Activated CD8-positive, alpha-beta memory T cell treated with anti-CD3 and anti-CD28 coated beads, Interleukin-2, amount 50 U/mL, for 48 hours (primary cell): ENCODE measurements at regions not wholly inside any gene's neighbourhood (a gene's known extent, or its start where the extent isn't known, plus 50 kb on each side); places are given as distances from the start of the nearest gene placed in this dataset.

Experiments used
- DNase-seq: peaks from one replicate; pipeline ENCODE4 v3.0.0-alpha.2; 2020

DNA sequence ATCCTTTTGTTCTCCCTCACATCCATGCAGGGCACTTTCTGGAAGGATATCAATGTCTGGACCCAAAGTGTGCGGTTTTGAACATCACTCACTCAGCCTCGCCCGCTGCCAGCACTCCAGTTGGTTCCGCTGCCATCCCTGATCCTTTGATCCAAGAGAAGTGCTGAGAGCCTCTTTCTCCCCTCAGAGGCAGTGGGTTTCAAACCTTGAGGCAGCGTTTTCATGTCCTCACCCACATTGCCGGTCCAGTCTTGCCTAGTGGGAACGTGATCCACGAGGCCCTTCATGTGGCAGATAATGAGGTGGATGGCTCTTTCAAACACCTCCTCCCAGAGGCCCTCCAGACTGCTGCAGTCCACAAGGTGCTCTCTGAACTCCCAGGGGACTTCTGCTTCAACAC lies 122.2 kb downstream of the ACTL8 start:
- no peak for DNase-seq

DNA sequence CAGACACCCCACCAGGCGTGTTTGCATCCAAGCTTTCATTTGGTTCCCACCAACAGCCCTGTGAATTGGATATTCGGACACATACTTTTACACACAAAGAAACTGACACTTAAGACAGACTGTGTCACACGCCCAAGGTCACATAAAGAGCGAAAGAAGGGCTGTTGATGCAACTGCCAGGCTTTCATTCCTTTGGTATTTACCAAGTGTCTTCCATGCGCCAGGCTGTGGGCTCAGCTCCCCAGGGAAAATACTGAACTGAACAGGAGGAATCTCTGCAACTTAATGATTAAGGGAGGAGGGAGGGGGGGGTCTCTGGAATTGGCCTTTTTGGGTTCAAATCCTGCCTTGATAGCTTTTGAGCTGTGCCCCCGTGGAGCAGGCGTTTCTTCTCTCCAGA lies 122.8 kb downstream of the ACTL8 start:
- DNase-seq = no peak

DNA sequence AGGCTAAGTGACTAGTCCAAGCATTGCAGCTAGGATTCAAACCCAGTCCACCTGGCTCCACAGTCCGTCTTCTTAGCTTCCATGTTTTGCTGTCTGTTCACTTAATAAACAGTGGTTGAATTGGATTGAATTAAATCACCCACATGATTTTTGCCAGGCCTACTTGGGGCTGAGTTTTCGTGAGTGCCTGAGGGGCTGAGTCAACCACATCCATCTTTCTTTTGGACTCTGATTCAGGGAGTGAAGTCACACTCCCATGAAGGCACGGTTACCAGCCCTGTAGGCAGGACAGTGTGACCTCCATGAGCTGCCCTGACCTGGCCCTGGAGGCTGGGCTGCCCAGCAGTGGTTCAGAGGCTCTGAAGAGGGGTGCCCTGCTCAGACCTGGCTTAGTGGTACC lies 123.7 kb downstream of the ACTL8 start:
- DNase-seq = no peak

GRCh38 chr1:17880449-17880848 lies 125.3 kb downstream of the ACTL8 start:
- DNase-seq = no peak

DNA sequence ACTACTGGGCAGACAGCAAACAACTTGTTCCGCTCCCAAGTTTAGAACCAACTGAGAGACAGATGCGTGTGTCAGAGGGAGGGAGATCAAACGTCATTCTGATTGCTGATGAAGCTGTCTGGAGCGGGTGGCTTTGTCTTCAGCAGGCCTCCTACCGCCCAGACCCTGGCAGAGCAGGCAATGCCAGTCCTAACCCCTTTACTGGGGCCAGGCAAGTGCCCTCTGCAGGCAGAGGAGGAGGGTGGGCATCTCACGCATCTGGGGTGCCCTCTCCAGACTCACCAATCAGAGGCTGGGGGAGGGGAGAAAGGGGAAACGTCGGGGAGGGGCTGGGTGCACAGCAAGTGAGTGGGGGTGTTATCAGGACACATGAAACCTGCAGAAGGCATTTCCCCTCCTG lies 126.6 kb downstream of the ACTL8 start:
- DNase-seq = no peak

DNA sequence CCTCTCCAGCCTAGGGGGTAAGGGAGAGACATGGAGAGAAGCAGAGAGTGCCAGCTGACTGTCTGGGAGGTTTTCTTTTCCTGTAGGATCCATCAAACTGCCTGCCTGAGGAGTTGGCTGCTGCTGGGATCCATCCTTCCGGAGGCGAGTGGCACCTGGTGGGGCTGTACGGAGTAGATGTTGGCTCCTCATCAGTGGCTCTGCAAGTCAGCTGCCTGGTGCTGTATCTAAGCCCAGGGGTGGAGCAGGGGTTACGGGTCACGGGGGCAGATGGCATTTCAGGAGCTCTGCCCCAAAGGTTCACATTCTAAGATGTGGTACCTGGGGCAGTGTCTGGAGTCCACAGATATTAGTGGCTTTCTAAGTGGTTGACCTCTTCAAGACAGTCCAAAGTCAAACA lies 128.0 kb downstream of the ACTL8 start:
- DNase-seq = no peak

- no peak for DNase-seq
Measured at GRCh38 chr1:17883662-17884395, 128.7 kb downstream of the ACTL8 start.

GRCh38 chr1:17885663-17886320 lies 130.7 kb downstream of the ACTL8 start:
- DNase-seq = no peak

GRCh38 chr1:17886386-17886785 lies 131.3 kb downstream of the ACTL8 start:
- no peak for DNase-seq

GRCh38 chr1:17886838-17887441 lies 131.8 kb downstream of the ACTL8 start:
- no peak for DNase-seq

- DNase-seq = no peak
Measured at GRCh38 chr1:17887661-17888371, 132.7 kb downstream of the ACTL8 start.

- DNase-seq = no peak
Measured at GRCh38 chr1:17890056-17890814, 135.1 kb downstream of the ACTL8 start.

DNA sequence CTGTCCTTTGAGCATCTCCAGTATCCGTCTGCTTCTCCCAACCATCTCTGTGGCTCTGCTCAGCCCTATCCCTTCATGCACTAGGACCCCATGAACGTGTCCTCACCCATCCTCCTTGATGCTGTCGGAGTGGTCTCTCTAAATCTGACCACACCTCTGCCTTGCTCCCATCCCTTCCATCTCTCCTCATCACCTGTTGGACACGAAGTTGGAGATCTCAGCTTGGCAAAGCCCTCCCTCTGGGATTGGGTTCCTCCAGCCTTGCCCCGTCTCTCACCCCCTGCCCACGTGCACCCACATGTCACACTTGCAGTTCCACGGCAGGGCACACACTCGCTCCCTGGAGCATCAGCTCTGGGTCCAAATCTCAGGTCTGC lies 135.7 kb downstream of the ACTL8 start:
- DNase-seq = no peak

DNA sequence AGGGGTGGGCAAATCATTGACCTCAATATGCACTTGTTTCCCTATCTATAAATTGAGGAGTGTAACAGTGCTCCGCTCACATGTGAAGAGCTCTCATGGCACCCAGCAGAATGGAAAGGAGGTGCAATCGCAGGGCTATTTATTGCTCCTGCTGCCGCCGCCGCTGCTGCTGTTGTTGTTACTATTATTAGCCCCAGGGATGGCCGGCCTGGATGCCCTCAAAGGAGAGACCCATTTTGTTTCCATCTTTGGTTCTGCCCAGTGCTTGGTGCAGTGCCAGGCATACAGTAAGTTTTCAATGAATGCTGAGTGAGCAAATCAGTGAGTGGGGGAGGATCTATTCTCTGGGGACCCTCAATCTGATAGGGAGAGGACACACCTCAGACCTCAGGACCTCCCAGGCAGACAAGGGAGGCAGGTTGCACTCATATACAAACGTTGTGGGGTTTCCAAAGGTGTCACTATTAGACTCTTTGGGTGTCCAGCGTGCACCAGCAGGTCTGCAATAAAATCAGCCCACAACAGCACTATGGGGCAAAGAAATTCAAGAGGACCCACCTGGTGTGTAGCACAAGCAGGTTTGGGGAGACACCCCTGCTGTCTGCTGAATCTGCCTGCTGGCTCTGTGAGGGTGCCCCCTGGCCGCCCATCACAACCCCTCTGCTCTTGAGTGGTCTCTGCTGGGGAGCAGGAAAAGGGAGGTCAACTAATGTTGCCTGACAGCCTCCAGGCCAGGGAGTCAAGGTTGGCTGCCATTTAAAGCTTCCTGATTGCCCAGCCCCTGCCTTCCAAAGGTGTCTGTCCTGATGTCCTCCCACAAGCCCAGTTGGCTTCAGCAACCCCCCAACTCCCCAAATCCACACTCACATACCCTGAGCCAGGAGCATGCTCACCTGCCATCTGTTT lies 136.3 kb downstream of the ACTL8 start:
- no peak for DNase-seq

GRCh38 chr1:17892225-17892624 lies 137.1 kb downstream of the ACTL8 start:
- DNase-seq = no peak

- no peak for DNase-seq
Measured at GRCh38 chr1:17892851-17893250, 137.7 kb downstream of the ACTL8 start.

DNA sequence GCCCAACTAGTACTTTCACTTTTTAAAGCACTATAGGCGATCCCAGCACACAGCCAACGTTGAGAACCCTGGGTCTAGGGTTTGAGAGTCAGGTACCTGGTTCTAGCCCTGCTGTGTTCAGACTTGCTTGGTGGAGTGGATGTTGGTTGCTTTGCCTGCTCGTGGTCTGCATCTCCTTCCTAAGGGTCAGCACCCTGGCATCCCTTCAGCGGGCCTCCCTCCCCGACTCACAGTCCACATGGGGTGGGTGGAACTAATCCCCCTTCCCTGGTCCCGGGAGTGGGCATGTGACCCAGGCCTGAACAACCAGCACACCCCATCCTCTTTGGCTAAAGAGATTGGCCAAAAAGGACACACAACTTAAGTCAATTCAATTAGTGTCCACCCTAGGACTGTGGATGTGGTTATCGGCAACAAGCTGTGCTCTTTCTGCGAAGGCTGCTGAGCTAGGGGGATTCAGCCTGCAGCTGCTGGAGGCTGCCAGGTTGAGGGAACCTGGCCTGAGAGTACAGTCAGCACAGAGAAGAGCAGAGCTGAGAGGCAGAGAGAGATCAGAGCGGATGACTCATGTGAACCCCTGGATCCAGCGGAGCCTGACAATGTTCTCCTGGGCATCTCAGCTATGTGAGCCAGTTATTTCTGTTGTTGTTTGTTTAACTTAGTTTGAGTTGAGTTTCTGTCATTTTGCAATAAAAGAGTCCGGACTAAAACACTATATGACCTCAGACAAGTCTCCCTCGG lies 138.9 kb downstream of the ACTL8 start:
- no peak for DNase-seq

- DNase-seq = no peak
Measured at GRCh38 chr1:17895401-17895800, 140.3 kb downstream of the ACTL8 start.

GRCh38 chr1:17895986-17896385 lies 140.9 kb downstream of the ACTL8 start:
- no peak for DNase-seq

DNA sequence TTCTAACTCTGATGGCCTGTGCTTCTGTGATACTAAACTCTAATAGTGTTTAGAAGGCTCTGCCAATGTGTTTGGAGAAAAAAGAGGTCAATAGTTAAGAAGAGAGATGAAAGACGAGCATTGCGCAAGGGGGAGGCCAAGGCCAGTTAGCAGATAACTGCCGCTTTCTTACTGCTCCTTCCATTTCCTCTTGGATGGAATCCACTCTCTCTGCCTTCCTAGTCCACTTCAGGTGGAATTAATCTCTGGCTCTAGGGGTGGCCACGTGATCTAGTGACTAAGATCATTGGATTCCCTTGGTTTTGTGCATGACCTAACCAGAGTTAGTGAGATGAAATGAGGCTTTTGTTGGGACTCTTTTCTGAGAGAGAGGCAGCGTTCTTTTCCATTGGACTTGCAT lies 148.3 kb downstream of the ACTL8 start:
- DNase-seq = no peak

DNA sequence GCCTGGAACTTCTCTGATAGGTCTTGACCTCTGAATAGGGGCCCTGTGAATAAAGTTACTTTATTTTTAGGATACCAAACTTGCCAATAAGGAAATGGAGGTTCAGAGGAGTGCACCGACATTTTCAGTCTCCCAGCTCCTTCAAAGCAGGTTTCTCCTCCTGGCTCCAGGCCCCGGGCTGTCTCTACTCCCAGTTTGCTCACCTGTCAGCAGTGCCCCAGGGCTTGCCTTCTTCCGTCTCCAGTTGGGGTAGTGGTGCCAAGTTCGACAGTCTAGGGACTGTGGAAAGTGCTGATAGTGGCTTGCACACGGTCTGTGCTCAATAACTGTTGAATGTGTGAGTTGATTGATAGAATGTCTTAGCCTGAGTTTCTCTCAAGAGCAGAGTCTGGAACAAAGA lies 149.2 kb downstream of the ACTL8 start:
- no peak for DNase-seq
